Vagina (tissue), 2 donors: ENCODE measurements at regions not wholly inside any gene's neighbourhood (a gene's known extent, or its start where the extent isn't known, plus 50 kb on each side); places are given as distances from the start of the nearest gene placed in this dataset.
A peak's percentile ranks its signal among the peaks of the same experiment; 100 is the strongest.

Experiments
- DNase-seq, 2 donors: peaks; one replicate each; pipeline ENCODE4 v3.0.0-alpha.2; 2017; ENCODE audit errors: extremely low spot score in 2 of 2
- H3K27ac ChIP-seq: fragments of 200-600 bp; sonication (generic); one replicate; pipeline ENCODE4 v1.5.1; 2019
- H3K27me3 ChIP-seq: fragments of 200-600 bp; sonication (generic); one replicate; pipeline ENCODE4 v1.5.1; 2019
- H3K36me3 ChIP-seq, 2 donors: fragments of 200-600 bp; sonication (generic); one replicate each; pipeline ENCODE4 v1.5.1; 2017 to 2019
- H3K4me1 ChIP-seq: fragments of 200-600 bp; sonication (generic); one replicate; pipeline ENCODE4 v1.5.1; 2019
- H3K4me3 ChIP-seq, 2 donors: fragments of 200-600 bp; sonication (generic); 1 replicate in 1 of 2; 2 replicates in 1 of 2; pipeline ENCODE4 v1.5.1; 2016 to 2019
- H3K9me3 ChIP-seq: fragments of 200-600 bp; sonication (generic); one replicate; pipeline ENCODE4 v1.5.1; 2019
- POLR2A ChIP-seq, 2 donors: fragments of 450-650 bp; IDR thresholded peaks; one replicate each; pipeline ENCODE4 v1.6.1; 2017; ENCODE audit warnings: antibody characterized with exemption in 2 of 2, mild to moderate bottlenecking in 2 of 2, moderate library complexity in 2 of 2
- POLR2AphosphoS5 ChIP-seq, 2 donors: sonication (generic); formaldehyde crosslinking; IDR thresholded peaks; one replicate each; pipeline ENCODE4 v1.9.0; 2017; ENCODE audit warnings: antibody characterized with exemption in 2 of 2, mild to moderate bottlenecking in 2 of 2, low read depth in 1 of 2; ENCODE audit not compliant: insufficient read depth in 1 of 2
- intact Hi-C: fragments of 100-400 bp; cut with DNase I; formaldehyde crosslinking; loops from one replicate; pipeline ENCODE4 v1.15.1; 2023
- TF ChIP-seq, protein P1 (sequence below), 3 experiments: fragments of 450-650 bp in 2 of 3; fragments of 200-600 bp in 1 of 3; sonication (generic) in 1 of 3; IDR thresholded peaks; one replicate each; pipeline ENCODE4 v1.5.1; 2017 to 2019; ENCODE audit warnings: antibody characterized with exemption in 3 of 3, mild to moderate bottlenecking in 2 of 3, moderate library complexity in 2 of 3

DNA sequence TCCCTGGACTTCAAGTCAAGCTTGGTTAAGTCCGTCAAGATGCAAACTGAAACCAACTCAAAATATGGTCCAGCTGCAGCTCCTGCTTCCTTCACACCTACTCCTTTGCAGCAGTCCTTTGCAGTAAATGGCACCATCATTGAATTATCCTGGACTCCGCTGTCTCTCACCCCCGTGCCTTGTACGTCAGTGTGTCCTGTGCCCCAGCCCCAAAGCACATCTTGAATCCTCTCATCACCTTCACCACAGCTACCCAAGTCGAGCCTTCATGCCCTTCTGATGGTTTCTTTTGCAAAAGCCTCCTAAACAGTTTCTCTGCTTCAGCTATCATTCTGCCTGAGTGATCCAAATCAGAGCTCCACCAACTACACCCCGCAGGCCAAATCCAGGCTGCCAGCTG, 88.4 kb upstream of the LEP start:
- Histone ChIP-seq H3K4me3 (no peak overlapping the region), H3K27me3 (no peaks in the 10 kb centered on the region), H3K27ac (no peak overlapping the region), H3K9me3 (no peaks in the 10 kb centered on the region), H3K36me3 (no peaks in the 10 kb centered on the region), H3K4me1 (no peaks in the 10 kb centered on the region)
- intact Hi-C loops = no loop called here
- TF ChIP-seq POLR2A (IDR thresholded peaks at IDR 0.05) (no peak), POLR2AphosphoS5 (IDR thresholded peaks at IDR 0.05; ENCODE audit: insufficient read depth in 1 of 2, low read depth in 1 of 2) (no peak)
- TF ChIP-seq, protein P1, sequence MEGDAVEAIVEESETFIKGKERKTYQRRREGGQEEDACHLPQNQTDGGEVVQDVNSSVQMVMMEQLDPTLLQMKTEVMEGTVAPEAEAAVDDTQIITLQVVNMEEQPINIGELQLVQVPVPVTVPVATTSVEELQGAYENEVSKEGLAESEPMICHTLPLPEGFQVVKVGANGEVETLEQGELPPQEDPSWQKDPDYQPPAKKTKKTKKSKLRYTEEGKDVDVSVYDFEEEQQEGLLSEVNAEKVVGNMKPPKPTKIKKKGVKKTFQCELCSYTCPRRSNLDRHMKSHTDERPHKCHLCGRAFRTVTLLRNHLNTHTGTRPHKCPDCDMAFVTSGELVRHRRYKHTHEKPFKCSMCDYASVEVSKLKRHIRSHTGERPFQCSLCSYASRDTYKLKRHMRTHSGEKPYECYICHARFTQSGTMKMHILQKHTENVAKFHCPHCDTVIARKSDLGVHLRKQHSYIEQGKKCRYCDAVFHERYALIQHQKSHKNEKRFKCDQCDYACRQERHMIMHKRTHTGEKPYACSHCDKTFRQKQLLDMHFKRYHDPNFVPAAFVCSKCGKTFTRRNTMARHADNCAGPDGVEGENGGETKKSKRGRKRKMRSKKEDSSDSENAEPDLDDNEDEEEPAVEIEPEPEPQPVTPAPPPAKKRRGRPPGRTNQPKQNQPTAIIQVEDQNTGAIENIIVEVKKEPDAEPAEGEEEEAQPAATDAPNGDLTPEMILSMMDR (IDR thresholded peaks at IDR 0.05) = no peak
- peak in 1 of 2 donors; percentile 61 for DNase-seq

DNA sequence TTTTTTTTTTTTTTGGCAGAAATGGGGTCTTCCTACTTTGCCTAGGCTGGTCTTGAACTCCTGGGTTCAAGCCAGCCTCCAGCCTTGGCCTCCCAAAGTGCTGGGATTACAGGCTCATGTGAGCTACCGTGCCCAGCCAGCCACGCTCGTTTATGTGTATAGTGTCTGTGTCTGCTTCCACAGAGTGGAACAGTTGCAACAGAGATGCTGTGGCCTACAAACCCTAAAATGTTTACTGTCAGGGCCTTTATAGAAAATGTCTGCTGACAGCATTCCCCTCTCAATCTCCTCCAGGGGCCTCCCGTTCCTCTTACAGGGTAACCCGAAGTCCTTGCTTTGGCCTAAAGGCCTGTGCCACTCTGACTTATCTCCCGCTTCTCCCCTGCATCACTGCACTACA, 87.6 kb upstream of the LEP start:
- Histone ChIP-seq H3K4me1 (no peaks in the 10 kb centered on the region), H3K36me3 (no peaks in the 10 kb centered on the region), H3K4me3 (no peak overlapping the region), H3K27me3 (no peaks in the 10 kb centered on the region), H3K27ac (no peak overlapping the region), H3K9me3 (no peaks in the 10 kb centered on the region)
- no peak for TF ChIP-seq POLR2AphosphoS5 (IDR thresholded peaks at IDR 0.05; ENCODE audit: insufficient read depth in 1 of 2, low read depth in 1 of 2)
- TF ChIP-seq, protein P1 (IDR thresholded peaks at IDR 0.05) = no peak
- TF ChIP-seq POLR2A (IDR thresholded peaks at IDR 0.05) = no peak
- intact Hi-C loops = no loop called here
- DNase-seq = peak in 1 of 2 donors; percentile 64

DNA sequence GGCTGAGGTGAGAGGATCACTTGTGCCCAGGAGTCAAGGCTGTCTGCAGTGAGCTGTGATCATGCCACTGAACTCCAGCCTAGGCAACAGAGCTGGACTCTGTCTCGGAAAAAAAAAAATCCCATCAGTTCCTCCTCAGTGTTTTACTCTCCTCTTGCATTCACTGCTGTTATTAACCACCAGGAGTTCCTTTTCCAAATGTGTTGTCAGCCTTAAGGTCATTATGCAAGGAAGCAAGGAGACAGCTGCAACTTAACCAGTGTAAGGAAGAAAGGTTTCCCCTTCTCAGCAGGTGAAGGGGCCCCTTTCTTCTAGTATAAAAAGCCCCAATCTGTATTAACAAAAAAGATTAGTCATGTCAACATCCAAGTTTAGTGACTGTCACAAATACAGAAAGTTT, 86.6 kb upstream of the LEP start:
- H3K4me3 ChIP-seq = no peak overlapping the region
- H3K27ac ChIP-seq = no peak overlapping the region
- DNase-seq = peak in 1 of 2 donors; percentile 14
- no peaks in the 10 kb centered on the region for H3K27me3 ChIP-seq
- H3K9me3 ChIP-seq = no peaks in the 10 kb centered on the region
- H3K4me1 ChIP-seq = no peaks in the 10 kb centered on the region
- H3K36me3 ChIP-seq = no peaks in the 10 kb centered on the region
- intact Hi-C loops = no loop called here
- TF ChIP-seq POLR2AphosphoS5 (IDR thresholded peaks at IDR 0.05; ENCODE audit: insufficient read depth in 1 of 2, low read depth in 1 of 2) = no peak
- TF ChIP-seq POLR2A (IDR thresholded peaks at IDR 0.05) = no peak
- TF ChIP-seq, protein P1 (IDR thresholded peaks at IDR 0.05) = no peak

DNA sequence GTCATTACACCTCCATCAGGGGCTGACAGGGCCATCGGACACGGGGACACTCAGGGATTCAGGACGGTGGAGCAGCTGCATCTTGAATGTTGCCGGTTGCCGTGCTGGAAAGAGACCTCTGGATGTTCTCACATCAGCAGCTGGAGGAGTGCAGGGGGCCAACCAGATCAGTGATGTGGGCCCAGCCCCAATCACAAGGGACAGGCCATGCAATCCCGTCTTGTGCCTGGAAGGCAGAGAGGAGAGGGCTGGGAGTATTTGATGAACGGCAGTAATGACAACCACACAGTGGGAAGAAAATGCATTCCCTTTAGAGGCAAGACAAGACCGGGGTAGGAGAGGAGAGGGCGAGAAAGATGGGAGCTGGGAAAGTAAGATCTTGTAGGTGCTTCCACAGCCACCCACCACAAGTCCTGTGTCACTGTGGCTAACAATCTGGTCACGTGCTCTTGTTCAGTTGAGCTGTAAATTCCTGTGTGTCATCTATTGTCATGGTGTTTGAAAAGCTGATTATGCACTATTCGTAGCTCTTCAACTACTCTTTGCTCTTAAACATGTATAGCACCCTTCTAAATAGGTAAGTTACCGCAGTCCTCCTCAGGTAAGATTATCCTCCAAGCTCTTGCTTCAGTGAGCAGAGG, 85.9 kb upstream of the LEP start:
- intact Hi-C loops = no loop called here
- no peaks in the 10 kb centered on the region for H3K36me3 ChIP-seq
- no peak for TF ChIP-seq POLR2A (IDR thresholded peaks at IDR 0.05)
- TF ChIP-seq POLR2AphosphoS5 (IDR thresholded peaks at IDR 0.05; ENCODE audit: insufficient read depth in 1 of 2, low read depth in 1 of 2) = no peak
- TF ChIP-seq, protein P1 (IDR thresholded peaks at IDR 0.05) = no peak
- no peak overlapping the region for H3K27ac ChIP-seq
- no peaks in the 10 kb centered on the region for H3K27me3 ChIP-seq
- H3K4me3 ChIP-seq = no peak overlapping the region
- H3K9me3 ChIP-seq = no peaks in the 10 kb centered on the region
- H3K4me1 ChIP-seq = no peaks in the 10 kb centered on the region
- DNase-seq = peak in 1 of 2 donors; percentile 84

DNA sequence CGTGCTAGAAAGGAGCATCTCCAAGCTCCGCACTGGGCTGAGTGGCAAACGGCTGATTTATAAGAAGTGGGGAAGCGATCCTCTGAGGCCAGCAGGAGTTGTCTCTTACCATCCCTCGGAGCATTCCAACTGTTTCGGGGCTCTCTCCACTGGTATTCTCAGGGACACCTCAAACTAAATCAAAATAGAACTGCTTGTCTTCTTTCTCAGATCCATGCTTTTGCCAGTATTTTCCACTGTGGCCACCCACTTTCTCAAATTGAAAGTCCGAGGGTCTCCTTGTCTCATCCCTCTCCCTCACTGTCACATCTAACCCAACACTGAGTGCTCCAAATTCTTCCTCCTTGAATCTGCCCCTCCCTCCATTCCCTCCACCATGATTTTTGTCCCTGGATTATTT, 83.2 kb upstream of the LEP start:
- Histone ChIP-seq H3K27me3 (no peaks in the 10 kb centered on the region), H3K9me3 (no peaks in the 10 kb centered on the region), H3K36me3 (no peaks in the 10 kb centered on the region), H3K4me1 (no peaks in the 10 kb centered on the region), H3K4me3 (no peak overlapping the region), H3K27ac (no peak overlapping the region)
- DNase-seq = peak in 1 of 2 donors; percentile 55
- intact Hi-C loops = no loop called here
- TF ChIP-seq, protein P1 (IDR thresholded peaks at IDR 0.05) = no peak
- TF ChIP-seq POLR2A (IDR thresholded peaks at IDR 0.05) (no peak), POLR2AphosphoS5 (IDR thresholded peaks at IDR 0.05; ENCODE audit: insufficient read depth in 1 of 2, low read depth in 1 of 2) (no peak)
